ENCODE measurements at regions not wholly inside any gene's neighbourhood (a gene's known extent, or its start where the extent isn't known, plus 50 kb on each side); places are given as distances from the start of the nearest gene placed in this dataset.

GRCh38 chr12:130064999-130065398, 97.3 kb upstream of the FZD10 start:
- Histone ChIP-seq H3K27ac (no peak overlapping the region), H3K27me3 (peaks cover 0 to 3% (median 0%) of the 10 kb centered on the region in 3 donors), H3K4me1 (no peaks in the 10 kb centered on the region), H3K4me3 (no peak overlapping the region), H3K9me3 (no peaks in the 10 kb centered on the region), H3K36me3 (no peaks in the 10 kb centered on the region)
- DNase-seq: no peak
- WGBS, 2 donors: 59 to 60% methylated on average over 4 of the region's 4 CpGs
- no peak for TF ChIP-seq POLR2AphosphoS5 (IDR thresholded peaks at IDR 0.05)
- TF ChIP-seq CTCF (IDR thresholded peaks at IDR 0.05): no peak
- TF ChIP-seq POLR2A (IDR thresholded peaks at IDR 0.05): no peak
- TF ChIP-seq EP300 (IDR thresholded peaks at IDR 0.05): no peak
- intact Hi-C loops (cut with DNase I): no loop called here

GRCh38 chr12:130066742-130067141, 95.5 kb upstream of the FZD10 start:
- intact Hi-C loops (cut with DNase I): no loop called here
- H3K27me3 ChIP-seq: peaks cover 0 to 3% (median 0%) of the 10 kb centered on the region in 3 donors
- 80 to 92% methylated on average over 5 of the region's 5 CpGs for WGBS, 2 donors

DNA sequence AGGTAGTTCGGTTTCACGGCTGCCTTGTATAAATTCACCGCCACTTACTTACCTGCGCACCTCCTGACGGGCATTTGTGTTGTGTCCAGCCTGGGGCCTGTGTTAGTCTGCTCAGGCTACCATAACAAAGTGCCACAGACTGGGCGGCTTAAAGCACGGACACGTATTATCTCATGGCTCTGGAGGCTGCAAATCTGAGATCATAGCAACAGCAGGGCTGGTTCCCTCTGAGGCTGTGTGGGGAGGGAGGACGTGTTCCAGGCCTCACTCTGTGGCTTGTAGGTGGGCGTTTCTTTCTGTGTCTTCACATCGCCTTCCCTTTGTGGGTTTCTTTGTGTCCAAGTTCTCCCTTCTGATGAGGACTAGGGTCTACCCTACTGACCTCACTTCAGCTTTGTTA, 93.5 kb upstream of the FZD10 start:
- Histone ChIP-seq H3K4me3 (no peak overlapping the region), H3K9me3 (no peaks in the 10 kb centered on the region), H3K27ac (no peak overlapping the region), H3K36me3 (no peaks in the 10 kb centered on the region), H3K27me3 (peaks cover 0 to 3% (median 0%) of the 10 kb centered on the region in 3 donors), H3K4me1 (no peaks in the 10 kb centered on the region)
- TF ChIP-seq POLR2AphosphoS5 (IDR thresholded peaks at IDR 0.05) (no peak), CTCF (IDR thresholded peaks at IDR 0.05) (no peak), POLR2A (IDR thresholded peaks at IDR 0.05) (no peak), EP300 (IDR thresholded peaks at IDR 0.05) (no peak)
- intact Hi-C loops (cut with DNase I): no loop called here
- WGBS, 2 donors: 85 to 87% methylated on average over 11 of the region's 11 CpGs
- DNase-seq: no peak

More at GRCh38 chr12:130066742-130067141, 95.5 kb upstream of the FZD10 start:
- H3K4me1 ChIP-seq: no peaks in the 10 kb centered on the region
- DNase-seq: no peak
- H3K4me3 ChIP-seq: no peak overlapping the region
- no peak overlapping the region for H3K27ac ChIP-seq
- TF ChIP-seq POLR2AphosphoS5 (IDR thresholded peaks at IDR 0.05): no peak
- TF ChIP-seq POLR2A (IDR thresholded peaks at IDR 0.05): no peak
- TF ChIP-seq EP300 (IDR thresholded peaks at IDR 0.05): no peak
- no peak for TF ChIP-seq CTCF (IDR thresholded peaks at IDR 0.05)
- no peaks in the 10 kb centered on the region for H3K36me3 ChIP-seq
- H3K9me3 ChIP-seq: no peaks in the 10 kb centered on the region

DNA sequence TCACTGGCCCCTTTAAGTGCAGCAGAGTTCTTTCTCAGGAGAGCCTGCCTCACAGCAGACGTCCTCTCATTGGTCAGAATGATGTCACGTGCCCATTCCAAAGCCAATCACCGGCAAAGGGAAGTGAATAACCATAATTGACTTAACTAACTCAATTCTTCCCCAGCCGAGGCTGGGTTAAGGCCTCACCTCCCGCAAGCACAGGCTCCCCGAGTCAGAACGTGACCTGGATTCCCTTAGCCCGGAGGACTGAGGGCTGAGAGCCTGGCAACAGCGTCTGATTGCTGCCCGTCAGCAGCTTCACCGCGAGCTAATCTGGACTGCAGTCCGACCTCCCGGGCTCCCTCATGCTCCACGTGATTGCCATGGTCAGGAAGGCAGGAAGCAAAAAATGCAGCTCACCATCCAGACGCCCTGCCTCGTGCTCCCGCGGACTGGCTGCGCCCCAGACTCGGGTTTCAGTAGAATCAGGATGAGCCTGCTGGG, 92.1 kb upstream of the FZD10 start:
- WGBS, 2 donors: 51 to 55% methylated on average over 21 of the region's 21 CpGs
- Histone ChIP-seq H3K27me3 (peaks cover 0 to 3% (median 0%) of the 10 kb centered on the region in 3 donors), H3K9me3 (no peaks in the 10 kb centered on the region), H3K4me1 (no peaks in the 10 kb centered on the region), H3K27ac (no peak overlapping the region), H3K4me3 (peak overlapping the region in 2 of 4 donors; percentile 21 to 28), H3K36me3 (no peaks in the 10 kb centered on the region)
- no peak for TF ChIP-seq CTCF (IDR thresholded peaks at IDR 0.05)
- no peak for TF ChIP-seq EP300 (IDR thresholded peaks at IDR 0.05)
- no peak for TF ChIP-seq POLR2AphosphoS5 (IDR thresholded peaks at IDR 0.05)
- TF ChIP-seq POLR2A (IDR thresholded peaks at IDR 0.05): no peak
- intact Hi-C loops (cut with DNase I): no loop called here
- no peak for DNase-seq

GRCh38 chr12:130073721-130074120, 88.5 kb upstream of the FZD10 start:
- DNase-seq: no peak
- no peak overlapping the region for H3K27ac ChIP-seq
- intact Hi-C loops (cut with DNase I): no loop called here
- H3K4me3 ChIP-seq: no peak overlapping the region
- H3K9me3 ChIP-seq: no peaks in the 10 kb centered on the region
- no peak for TF ChIP-seq CTCF (IDR thresholded peaks at IDR 0.05)
- TF ChIP-seq POLR2A (IDR thresholded peaks at IDR 0.05): no peak
- TF ChIP-seq POLR2AphosphoS5 (IDR thresholded peaks at IDR 0.05): no peak
- TF ChIP-seq EP300 (IDR thresholded peaks at IDR 0.05): no peak
- H3K27me3 ChIP-seq: no peaks in the 10 kb centered on the region
- no peaks in the 10 kb centered on the region for H3K4me1 ChIP-seq
- 84 to 90% methylated on average over 3 of the region's 3 CpGs for WGBS, 2 donors
- H3K36me3 ChIP-seq: no peaks in the 10 kb centered on the region
